ENCODE measurements at regions not wholly inside any gene's neighbourhood (a gene's known extent, or its start where the extent isn't known, plus 50 kb on each side); places are given as distances from the start of the nearest gene placed in this dataset.
"Not testable (repeated sequence)": the region's sequence is repeated elsewhere in the genome, so short reads cannot be mapped to it uniquely, and the experiment has no call there.

DNA sequence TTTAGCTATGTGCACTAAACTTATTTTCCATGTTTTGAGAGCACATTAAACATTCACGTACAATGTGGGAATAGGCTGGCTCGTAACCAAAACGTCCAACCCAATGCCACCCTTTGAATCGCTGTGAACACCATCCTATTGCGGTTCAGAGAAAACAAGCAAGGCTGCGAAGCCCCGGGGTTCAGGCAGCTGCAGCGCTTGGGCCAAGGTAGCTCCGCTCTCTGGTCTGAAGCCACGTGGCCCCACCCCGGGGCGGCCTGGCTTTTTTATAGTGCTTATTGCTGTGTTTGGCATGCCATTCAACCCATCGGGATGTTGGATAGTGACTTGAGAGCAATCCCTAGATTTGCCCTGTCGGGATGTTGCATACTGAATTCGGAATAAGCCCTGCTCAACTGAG is 76.7 kb upstream of the AGAP9 start:
- DNase-seq; H3K4me3 ChIP-seq (ENCODE audit: low read depth, low read length); H3K36me3 ChIP-seq (replicated peaks); H3K27ac ChIP-seq; H3K27me3 ChIP-seq (replicated peaks); in situ Hi-C loops (cut with HindIII; ENCODE audit: low pct_ligation_motif_present, low sequenced_read_pairs): not testable (repeated sequence)

DNA sequence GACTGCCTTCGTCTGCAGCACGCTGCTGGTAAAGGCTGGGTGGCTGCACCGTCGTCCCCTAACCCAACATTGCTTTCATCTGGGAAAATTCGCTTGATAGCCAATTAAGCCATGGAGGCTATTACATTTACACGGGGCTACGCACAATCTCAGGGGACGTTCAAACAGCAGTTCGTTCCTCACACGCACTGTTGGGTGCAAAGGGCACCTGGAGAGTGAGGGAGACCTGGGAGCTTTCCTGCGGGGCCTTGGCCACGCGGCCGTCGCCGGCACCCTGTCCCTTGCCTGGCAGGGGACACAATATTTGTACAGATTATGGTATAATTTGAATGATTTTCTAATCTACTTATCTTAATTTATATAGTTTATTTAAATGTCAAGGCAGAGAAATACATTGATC is 76.2 kb upstream of the AGAP9 start:
- H3K4me3 ChIP-seq (ENCODE audit: low read depth, low read length); in situ Hi-C loops (cut with HindIII; ENCODE audit: low pct_ligation_motif_present, low sequenced_read_pairs); H3K27me3 ChIP-seq (replicated peaks); H3K27ac ChIP-seq; H3K36me3 ChIP-seq (replicated peaks); DNase-seq: not testable (repeated sequence)

DNA sequence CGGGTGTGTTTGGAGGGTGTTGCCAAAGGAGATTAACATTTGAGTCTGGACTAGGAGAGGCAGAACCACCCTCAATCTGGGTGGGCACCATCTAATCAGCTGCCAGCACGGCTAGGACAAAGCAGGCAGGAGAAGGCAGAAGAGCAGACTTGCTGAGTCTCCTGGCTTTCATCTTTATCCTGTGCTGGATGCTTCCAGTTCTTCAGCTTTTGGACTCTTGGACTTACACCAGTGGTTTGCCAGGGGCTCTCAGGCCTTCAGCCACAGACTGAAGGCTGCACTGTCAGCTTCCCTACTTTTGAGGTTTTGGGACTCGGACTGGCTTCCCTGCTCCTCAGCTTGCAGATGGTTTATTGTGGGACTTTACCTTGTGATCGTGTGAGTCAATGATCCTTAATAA is 70.4 kb upstream of the AGAP9 start:
- H3K4me3 ChIP-seq (ENCODE audit: low read depth, low read length); in situ Hi-C loops (cut with HindIII; ENCODE audit: low pct_ligation_motif_present, low sequenced_read_pairs); H3K27me3 ChIP-seq (replicated peaks); H3K36me3 ChIP-seq (replicated peaks); H3K27ac ChIP-seq; DNase-seq: not testable (repeated sequence)

DNA sequence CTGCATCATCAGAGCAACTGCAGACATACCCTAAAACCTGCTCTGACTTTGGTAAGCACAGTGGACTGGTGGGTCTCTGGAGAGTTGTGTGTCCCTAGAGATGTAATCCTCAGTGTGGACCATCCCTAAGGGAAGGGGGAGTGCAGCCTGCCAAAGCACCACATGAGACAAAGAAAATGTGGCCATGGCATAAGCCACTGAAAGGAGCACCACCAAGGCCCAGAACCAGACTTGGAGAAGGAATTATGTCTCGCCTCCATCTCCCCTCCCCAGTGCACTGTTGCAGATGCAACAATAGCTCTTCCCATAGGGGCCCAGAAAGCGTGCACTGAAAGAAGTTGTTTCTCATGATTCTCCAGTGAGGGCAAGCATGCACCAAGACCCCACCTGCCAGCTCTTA is 69.7 kb upstream of the AGAP9 start:
- H3K36me3 ChIP-seq (replicated peaks); H3K4me3 ChIP-seq (ENCODE audit: low read depth, low read length); DNase-seq; H3K27me3 ChIP-seq (replicated peaks); in situ Hi-C loops (cut with HindIII; ENCODE audit: low pct_ligation_motif_present, low sequenced_read_pairs); H3K27ac ChIP-seq: not testable (repeated sequence)

DNA sequence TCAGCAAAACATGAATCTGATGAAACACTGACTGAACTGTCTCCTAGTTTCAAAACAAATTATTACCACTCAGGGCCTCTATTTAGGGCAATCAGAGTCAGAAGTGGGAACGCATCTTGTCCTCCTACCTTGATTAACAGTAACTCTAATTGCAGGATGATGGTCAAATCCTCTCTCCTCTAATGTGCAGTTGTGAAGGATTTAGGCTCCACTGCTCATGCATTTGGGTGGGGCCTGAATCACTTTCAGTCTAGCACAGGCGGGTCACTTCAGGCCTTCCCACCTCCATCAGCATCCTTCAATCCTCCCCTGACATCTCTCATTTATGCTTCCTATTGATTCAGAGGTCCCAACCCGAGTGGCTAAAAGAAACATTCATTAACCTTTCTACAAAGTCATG is 67.5 kb upstream of the AGAP9 start:
- H3K27ac ChIP-seq; H3K4me3 ChIP-seq (ENCODE audit: low read depth, low read length); DNase-seq; H3K36me3 ChIP-seq (replicated peaks); in situ Hi-C loops (cut with HindIII; ENCODE audit: low pct_ligation_motif_present, low sequenced_read_pairs); H3K27me3 ChIP-seq (replicated peaks): not testable (repeated sequence)

DNA sequence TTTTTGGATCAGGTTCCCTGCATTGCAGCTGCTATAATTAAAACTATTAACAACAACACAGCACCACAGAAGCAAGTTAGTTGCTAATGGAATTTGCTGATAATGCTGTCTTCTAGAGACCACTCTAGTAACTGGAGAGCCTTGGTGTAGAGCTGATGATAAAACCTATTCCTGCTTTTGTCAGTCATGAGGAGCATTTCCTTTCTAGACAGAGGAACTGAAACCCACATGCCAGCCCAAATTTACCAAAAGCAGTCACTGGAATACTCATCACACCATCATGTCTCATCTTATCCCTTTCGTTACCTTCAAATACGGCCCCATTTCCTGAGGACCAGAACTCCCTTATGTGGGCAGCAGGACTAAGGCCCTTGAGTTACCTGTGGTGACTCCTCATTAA is 67.1 kb upstream of the AGAP9 start:
- in situ Hi-C loops (cut with HindIII; ENCODE audit: low pct_ligation_motif_present, low sequenced_read_pairs); H3K27ac ChIP-seq; DNase-seq; H3K27me3 ChIP-seq (replicated peaks); H3K4me3 ChIP-seq (ENCODE audit: low read depth, low read length); H3K36me3 ChIP-seq (replicated peaks): not testable (repeated sequence)

DNA sequence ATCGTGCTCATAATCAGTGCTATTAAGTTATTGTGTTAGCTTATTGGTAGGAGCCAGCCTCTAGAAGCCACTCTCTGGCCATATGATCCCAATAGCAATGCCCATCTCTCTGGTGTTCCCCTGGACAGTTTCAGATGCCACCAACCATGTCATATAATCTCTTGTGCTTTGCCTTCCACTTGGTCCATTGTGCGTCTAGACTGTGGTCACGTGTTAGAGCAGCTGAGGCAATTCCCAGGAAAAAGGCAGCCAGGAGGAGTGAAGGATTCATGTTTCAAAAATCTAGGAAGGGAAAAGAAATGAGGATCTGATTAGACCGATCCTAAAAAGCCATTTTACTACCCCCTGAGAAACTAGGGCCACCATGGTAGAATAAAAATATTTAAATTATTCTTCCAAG is 58.6 kb upstream of the AGAP9 start:
- in situ Hi-C loops (cut with HindIII; ENCODE audit: low pct_ligation_motif_present, low sequenced_read_pairs); H3K27me3 ChIP-seq (replicated peaks); H3K4me3 ChIP-seq (ENCODE audit: low read depth, low read length); H3K36me3 ChIP-seq (replicated peaks); H3K27ac ChIP-seq; DNase-seq: not testable (repeated sequence)

DNA sequence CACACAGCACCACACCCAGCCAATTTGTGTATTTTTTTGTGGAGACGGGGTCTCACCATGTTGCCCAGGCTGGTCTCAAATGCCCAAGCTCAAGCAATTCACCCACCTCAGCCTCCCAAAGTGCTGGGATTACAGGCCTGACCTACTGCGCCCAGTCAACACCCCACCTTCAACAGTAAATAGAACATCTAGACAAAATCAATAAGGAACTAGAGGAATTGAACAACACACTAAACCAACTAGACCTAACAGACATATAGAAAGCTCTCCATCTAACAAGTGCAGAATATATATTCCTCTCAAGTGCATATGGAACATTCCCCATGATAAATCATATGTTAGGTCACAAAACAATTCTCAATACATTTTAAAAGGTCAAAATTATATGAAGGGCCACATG is 56.6 kb upstream of the AGAP9 start:
- H3K27me3 ChIP-seq (replicated peaks); DNase-seq; H3K4me3 ChIP-seq (ENCODE audit: low read depth, low read length); H3K27ac ChIP-seq; in situ Hi-C loops (cut with HindIII; ENCODE audit: low pct_ligation_motif_present, low sequenced_read_pairs); H3K36me3 ChIP-seq (replicated peaks): not testable (repeated sequence)

DNA sequence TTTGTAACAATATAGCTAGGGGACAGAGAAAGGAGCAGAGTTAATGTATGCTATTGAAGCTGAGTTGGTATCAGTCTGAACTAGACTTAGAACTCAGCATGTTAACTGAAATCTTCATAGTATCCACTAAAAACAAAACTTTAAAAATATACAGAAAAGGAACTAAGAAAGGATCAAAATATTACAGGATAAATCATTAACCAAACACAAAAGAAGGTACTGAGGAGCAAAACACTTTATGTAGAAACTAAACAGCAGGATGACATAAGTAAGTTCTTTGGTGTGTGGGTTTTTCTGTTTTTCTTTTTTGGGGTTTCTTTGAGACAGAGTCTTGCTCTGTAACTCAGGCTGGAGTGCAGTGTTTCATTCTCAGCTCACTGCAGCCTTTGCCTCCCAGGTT is 55.1 kb upstream of the AGAP9 start:
- in situ Hi-C loops (cut with HindIII; ENCODE audit: low pct_ligation_motif_present, low sequenced_read_pairs); H3K36me3 ChIP-seq (replicated peaks); H3K27ac ChIP-seq; H3K27me3 ChIP-seq (replicated peaks); H3K4me3 ChIP-seq (ENCODE audit: low read depth, low read length); DNase-seq: not testable (repeated sequence)
